ENCODE measurements at regions not wholly inside any gene's neighbourhood (a gene's known extent, or its start where the extent isn't known, plus 50 kb on each side); places are given as distances from the start of the nearest gene placed in this dataset.
"Not testable (repeated sequence)": the region's sequence is repeated elsewhere in the genome, so short reads cannot be mapped to it uniquely, and the experiment has no call there.

DNA sequence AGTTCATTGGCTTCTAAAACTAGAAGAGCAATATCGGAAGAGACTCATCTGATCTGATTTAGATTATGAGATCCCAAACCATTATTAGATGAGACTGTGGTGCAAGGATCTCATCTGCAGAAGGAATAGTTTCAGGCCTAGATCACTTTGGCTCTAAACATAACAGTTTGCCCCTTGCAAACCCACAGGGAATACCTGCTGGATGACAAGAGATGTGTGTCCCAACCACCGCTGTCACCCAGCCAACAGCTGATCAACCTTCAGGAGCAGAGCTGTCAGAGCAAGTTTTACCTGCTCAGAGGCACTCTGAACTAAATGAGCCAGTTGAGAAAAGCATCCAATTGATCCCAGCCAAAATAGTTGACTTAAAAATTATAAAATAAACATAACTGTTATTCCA lies 64.0 kb upstream of the ST3GAL6 start:
- TF ChIP-seq, protein P1, sequence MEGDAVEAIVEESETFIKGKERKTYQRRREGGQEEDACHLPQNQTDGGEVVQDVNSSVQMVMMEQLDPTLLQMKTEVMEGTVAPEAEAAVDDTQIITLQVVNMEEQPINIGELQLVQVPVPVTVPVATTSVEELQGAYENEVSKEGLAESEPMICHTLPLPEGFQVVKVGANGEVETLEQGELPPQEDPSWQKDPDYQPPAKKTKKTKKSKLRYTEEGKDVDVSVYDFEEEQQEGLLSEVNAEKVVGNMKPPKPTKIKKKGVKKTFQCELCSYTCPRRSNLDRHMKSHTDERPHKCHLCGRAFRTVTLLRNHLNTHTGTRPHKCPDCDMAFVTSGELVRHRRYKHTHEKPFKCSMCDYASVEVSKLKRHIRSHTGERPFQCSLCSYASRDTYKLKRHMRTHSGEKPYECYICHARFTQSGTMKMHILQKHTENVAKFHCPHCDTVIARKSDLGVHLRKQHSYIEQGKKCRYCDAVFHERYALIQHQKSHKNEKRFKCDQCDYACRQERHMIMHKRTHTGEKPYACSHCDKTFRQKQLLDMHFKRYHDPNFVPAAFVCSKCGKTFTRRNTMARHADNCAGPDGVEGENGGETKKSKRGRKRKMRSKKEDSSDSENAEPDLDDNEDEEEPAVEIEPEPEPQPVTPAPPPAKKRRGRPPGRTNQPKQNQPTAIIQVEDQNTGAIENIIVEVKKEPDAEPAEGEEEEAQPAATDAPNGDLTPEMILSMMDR (IDR thresholded peaks at IDR 0.05; ENCODE audit: insufficient read depth, low read length), result no peak

DNA sequence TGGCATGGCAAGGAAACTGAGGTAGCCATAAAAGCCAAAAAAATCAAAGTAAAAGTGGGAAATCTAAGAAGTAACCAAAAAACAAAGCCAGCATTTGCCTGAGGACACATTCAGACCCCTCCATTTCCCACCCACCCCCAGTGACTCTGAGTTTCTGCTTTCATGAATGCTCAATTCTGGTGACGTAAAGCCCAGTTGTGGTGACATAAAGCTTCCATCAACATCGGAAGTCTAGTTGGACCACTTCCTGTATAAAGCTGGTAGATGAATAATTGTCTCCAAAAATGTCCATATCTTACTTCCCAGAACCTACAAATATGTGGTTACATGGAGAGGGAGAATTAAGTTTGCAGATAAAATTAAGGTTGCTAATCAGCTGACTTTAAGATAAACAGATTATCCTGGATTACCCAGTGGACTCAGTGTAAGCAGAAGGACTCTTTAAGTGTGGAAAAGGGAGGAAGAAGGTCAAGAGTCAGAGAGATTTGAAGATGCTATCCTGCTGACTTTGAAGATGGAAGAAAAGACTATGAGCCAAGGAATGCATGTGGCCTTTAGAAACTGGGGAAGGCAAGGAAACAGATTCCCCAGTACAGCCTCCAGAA lies 62.0 kb upstream of the ST3GAL6 start:
- TF ChIP-seq, protein P1 (IDR thresholded peaks at IDR 0.05; ENCODE audit: insufficient read depth, low read length), result no peak
- H3K4me3 ChIP-seq (ENCODE audit: low read depth, low read length), result no peak overlapping the region
- DNase-seq (ENCODE audit: low read depth), result no peak

More for the DNA sequence above, 64.0 kb upstream of the ST3GAL6 start:
- DNase-seq (ENCODE audit: low read depth), result no peak
- H3K4me3 ChIP-seq (ENCODE audit: low read depth, low read length), result no peak overlapping the region

DNA sequence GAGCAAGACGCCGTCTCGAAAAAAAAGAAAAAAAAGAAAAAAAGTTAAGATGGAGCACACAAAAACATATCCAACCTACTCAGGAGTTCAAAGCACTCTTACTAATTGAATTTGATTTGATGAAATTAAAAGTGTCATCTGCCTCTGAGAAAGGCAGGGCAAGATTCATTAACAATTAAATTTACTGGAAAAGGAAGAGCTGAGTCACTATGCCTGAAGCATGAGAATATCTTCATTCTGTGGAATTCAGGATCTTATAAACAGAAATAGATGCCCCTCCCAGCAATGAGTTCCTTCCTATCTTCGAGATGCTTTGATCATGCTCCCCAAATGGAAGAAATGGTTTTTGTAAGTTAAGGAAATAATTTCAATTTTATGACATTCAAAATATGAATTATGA lies 61.0 kb upstream of the ST3GAL6 start:
- TF ChIP-seq, protein P1 (IDR thresholded peaks at IDR 0.05; ENCODE audit: insufficient read depth, low read length), result no peak
- no peak overlapping the region for H3K4me3 ChIP-seq (ENCODE audit: low read depth, low read length)
- peak; percentile 26 for DNase-seq (ENCODE audit: low read depth)

DNA sequence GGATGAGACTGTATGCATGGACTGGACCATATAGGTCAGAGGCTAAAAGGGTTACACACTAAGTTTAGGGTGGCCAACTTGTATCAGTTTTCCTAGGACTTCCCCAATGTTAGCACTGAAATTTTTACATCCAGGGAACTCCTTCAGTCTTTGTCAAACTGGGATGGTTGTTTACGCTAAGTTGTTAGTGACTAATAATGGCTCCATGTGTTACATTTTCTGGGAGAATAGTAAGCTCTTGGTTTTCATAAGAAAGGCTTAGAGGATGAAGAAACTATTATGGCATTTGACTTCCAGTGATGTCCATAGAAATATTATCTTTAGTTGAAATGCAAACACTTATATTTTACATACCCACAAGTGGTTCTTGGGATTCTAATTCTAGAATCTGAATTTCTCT lies 57.9 kb upstream of the ST3GAL6 start:
- H3K4me3 ChIP-seq (ENCODE audit: low read depth, low read length), result no peak overlapping the region
- TF ChIP-seq, protein P1 (IDR thresholded peaks at IDR 0.05; ENCODE audit: insufficient read depth, low read length), result no peak
- DNase-seq (ENCODE audit: low read depth), result no peak

DNA sequence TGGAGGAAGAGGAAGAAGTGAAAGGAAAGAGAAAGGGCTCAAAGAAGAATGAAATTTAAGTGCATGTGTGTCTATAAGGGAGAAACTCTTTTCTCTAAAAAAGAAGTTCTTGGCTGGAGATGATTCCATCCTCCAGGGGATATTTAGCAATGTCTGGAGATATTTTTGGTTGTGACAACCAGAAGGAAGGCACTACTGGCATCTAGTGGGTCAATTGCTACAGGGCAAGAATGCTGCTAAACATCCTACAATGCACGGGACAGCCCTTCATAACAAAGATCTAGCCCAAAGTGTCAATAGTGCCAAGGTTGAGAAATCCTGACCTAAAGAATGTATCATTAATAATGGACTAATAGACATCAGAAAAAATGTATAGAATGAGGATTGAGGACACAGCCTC lies 57.4 kb upstream of the ST3GAL6 start:
- DNase-seq (ENCODE audit: low read depth), result peak; percentile 24
- TF ChIP-seq, protein P1 (IDR thresholded peaks at IDR 0.05; ENCODE audit: insufficient read depth, low read length), result peak; percentile 12
- no peak overlapping the region for H3K4me3 ChIP-seq (ENCODE audit: low read depth, low read length)

DNA sequence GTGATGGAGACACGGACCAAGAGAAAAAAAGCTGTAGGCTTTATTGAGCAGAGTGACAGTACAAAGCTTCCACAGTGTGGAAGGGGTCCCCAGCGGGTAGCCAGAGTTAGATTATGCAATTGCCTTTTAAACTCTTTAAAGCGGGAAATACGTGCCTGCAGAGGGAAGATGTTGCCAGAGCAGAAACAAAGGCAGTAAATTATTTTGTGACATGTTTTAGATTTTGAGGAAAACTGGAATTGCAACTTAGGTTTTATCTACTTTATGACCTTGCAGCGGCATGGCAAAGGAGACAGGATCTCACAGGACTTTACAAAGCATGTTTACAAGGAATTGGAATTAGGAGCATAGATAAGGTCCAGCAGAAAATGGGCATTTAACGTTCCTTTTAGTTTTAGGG lies 54.5 kb upstream of the ST3GAL6 start:
- not testable (repeated sequence) for H3K4me3 ChIP-seq (ENCODE audit: low read depth, low read length); DNase-seq (ENCODE audit: low read depth)

DNA sequence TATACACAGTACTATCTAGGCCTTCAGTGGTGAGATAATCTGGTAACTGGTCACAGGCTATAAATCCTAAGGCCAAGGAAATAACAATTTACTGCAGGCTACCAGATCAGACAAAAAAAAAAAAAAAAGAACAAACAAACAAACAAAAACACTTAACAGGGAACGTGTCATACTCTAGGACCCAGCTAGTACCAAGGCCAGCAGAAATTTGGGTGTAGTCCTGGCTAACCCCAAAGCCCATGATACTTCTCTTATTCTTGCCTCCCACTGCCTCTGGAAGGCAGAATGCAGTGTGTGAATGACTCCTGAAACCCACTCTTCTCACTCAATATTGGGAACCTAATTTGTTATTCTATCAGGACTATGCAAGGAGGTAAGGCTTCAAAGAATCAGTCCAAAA lies 53.7 kb upstream of the ST3GAL6 start:
- TF ChIP-seq, protein P1 (IDR thresholded peaks at IDR 0.05; ENCODE audit: insufficient read depth, low read length), result no peak
- DNase-seq (ENCODE audit: low read depth), result no peak
- H3K4me3 ChIP-seq (ENCODE audit: low read depth, low read length), result no peak overlapping the region

Measured in fibroblast of the aortic adventitia (primary cell).